ENCODE measurements at regions not wholly inside any gene's neighbourhood (a gene's known extent, or its start where the extent isn't known, plus 50 kb on each side); places are given as distances from the start of the nearest gene placed in this dataset.

- TF ChIP-seq CTCF (conservative IDR thresholded peaks at IDR 0.05; ENCODE audit: low read depth, low read length) (no peak), EZH2 (IDR thresholded peaks at IDR 0.05; ENCODE audit: borderline replicate concordance, low read depth, low read length, poor library complexity, severe bottlenecking) (no peak)
Observed at GRCh38 chr4:186414390-186414789, 141.0 kb downstream of the MTNR1A start.

Data from A673 (cell line).